H1 (cell line): ENCODE measurements at regions not wholly inside any gene's neighbourhood (a gene's known extent, or its start where the extent isn't known, plus 50 kb on each side); places are given as distances from the start of the nearest gene placed in this dataset.

Experiments used
- CTCF ChIA-PET: fragments of 300-600 bp; sonication (Branson Sonifier 250); formaldehyde crosslinking; loops from one replicate; lab custom pipeline; 2021; ENCODE audit not compliant: partially characterized antibody; lab: Charles Lee
- POLR2A ChIA-PET: fragments of 300-600 bp; sonication (Branson Sonifier 250); formaldehyde crosslinking; loops from one replicate; lab custom pipeline; 2021; ENCODE audit warnings: inconsistent platforms; ENCODE audit not compliant: partially characterized antibody; lab: Charles Lee
- DNase-seq, 2 experiments: peaks; one replicate each; pipeline versions ENCODE4 v3.0.0 to v3.0.0-alpha.2; 2010 to 2022; ENCODE audit warnings: low spot score in 2 of 2, low read depth in 1 of 2, mixed read lengths in 1 of 2
- FAIRE-seq: peaks from 2 replicates; lab custom pipeline; 2011; peaks lifted over from hg19 to GRCh38; lab: Jason Lieb, UNC
- H2AFZ ChIP-seq: 2 replicates; pipeline ENCODE4 v1.8.1; 2012; ENCODE audit warnings: low read length, inconsistent platforms
- H2AK5ac ChIP-seq: 2 replicates; pipeline ENCODE4 v1.6.1; 2013; ENCODE audit warnings: low read depth, low read length
- H2BK120ac ChIP-seq: replicated peaks from 2 replicates; pipeline ENCODE3; 2013; ENCODE audit warnings: low read depth, low read length, inconsistent platforms
- H2BK12ac ChIP-seq: 2 replicates; pipeline ENCODE4 v1.6.1; 2013; ENCODE audit warnings: low read depth, low read length
- H2BK15ac ChIP-seq: 2 replicates; pipeline ENCODE4 v1.6.1; 2013; ENCODE audit warnings: low read length
- H2BK20ac ChIP-seq: 2 replicates; pipeline ENCODE4 v1.6.1; 2013; ENCODE audit warnings: low read length
- H2BK5ac ChIP-seq: 2 replicates; pipeline ENCODE4 v1.6.1; 2013; ENCODE audit warnings: low read depth, low read length
- H3K14ac ChIP-seq: 2 replicates; pipeline ENCODE4 v1.6.1; 2013; ENCODE audit warnings: inconsistent platforms; ENCODE audit not compliant: insufficient read length
- H3K18ac ChIP-seq: 2 replicates; pipeline ENCODE4 v1.6.1; 2013; ENCODE audit warnings: low read length; ENCODE audit errors: extremely low read depth
- H3K23ac ChIP-seq: 2 replicates; pipeline ENCODE4 v1.6.1; 2013; ENCODE audit warnings: inconsistent platforms; ENCODE audit not compliant: insufficient read length
- H3K23me2 ChIP-seq: 2 replicates; pipeline ENCODE4 v1.6.1; 2013; ENCODE audit warnings: low read depth, low read length
- H3K27ac ChIP-seq: 2 replicates; pipeline ENCODE4 v1.6.1; 2011; ENCODE audit warnings: low read depth, low read length, inconsistent platforms
- H3K27me3 ChIP-seq, 4 experiments: replicated peaks in 1 of 4; 1 replicate in 1 of 4; 2 replicates in 3 of 4; pipeline versions ENCODE4 v1.6.1 to v1.8.1; 2011 to 2013; ENCODE audit warnings: low read length in 3 of 4, mild to moderate bottlenecking in 3 of 4, inconsistent platforms in 2 of 4, mixed read lengths in 2 of 4, moderate library complexity in 1 of 4; ENCODE audit not compliant: control insufficient read depth in 3 of 4, insufficient read depth in 3 of 4; ENCODE audit errors: extremely low read depth in 1 of 4
- H3K36me3 ChIP-seq, 4 experiments: 2 replicates each; pipeline versions ENCODE4 v1.6.1 to v1.8.1; 2011 to 2013; ENCODE audit warnings: mild to moderate bottlenecking in 4 of 4, low read length in 3 of 4, moderate library complexity in 2 of 4, control low read depth in 1 of 4, inconsistent platforms in 1 of 4; ENCODE audit not compliant: insufficient read depth in 4 of 4, control insufficient read depth in 2 of 4
- H3K4ac ChIP-seq: replicated peaks from 2 replicates; pipeline ENCODE3; 2013; ENCODE audit warnings: low read length, low read depth, mixed read lengths, inconsistent platforms; ENCODE audit not compliant: insufficient read length
- H3K4me1 ChIP-seq, 4 experiments: replicated peaks in 1 of 4; 1 replicate in 1 of 4; 2 replicates in 3 of 4; pipeline versions ENCODE4 v1.6.1 to v1.8.1; 2011 to 2013; ENCODE audit warnings: low read length in 3 of 4, inconsistent platforms in 2 of 4, mixed read lengths in 1 of 4; ENCODE audit not compliant: insufficient read depth in 4 of 4, control insufficient read depth in 3 of 4
- H3K4me2 ChIP-seq, 2 experiments: 2 replicates each; pipeline versions ENCODE4 v1.6.1 to v1.8.1; 2011 to 2013; ENCODE audit warnings: low read depth in 2 of 2, low read length in 2 of 2, control low read depth in 1 of 2, inconsistent platforms in 1 of 2, mild to moderate bottlenecking in 1 of 2; ENCODE audit not compliant: insufficient read depth in 1 of 2
- H3K4me3 ChIP-seq, 4 experiments: fragments of 200-600, 300-600 bp in 1 of 4; sonication (generic), shearing (Covaris generic), sonication (Bioruptor Twin) in 1 of 4; 2 replicates each; pipeline versions ENCODE4 v1.5.1 to v1.8.1; 2011 to 2016; ENCODE audit warnings: low read length in 4 of 4, low read depth in 3 of 4, control low read depth in 2 of 4, inconsistent platforms in 2 of 4, mild to moderate bottlenecking in 2 of 4, mixed read lengths in 1 of 4, moderate library complexity in 1 of 4; ENCODE audit not compliant: insufficient read depth in 2 of 4; ENCODE audit errors: extremely low read depth in 1 of 4
- H3K56ac ChIP-seq: replicated peaks from 2 replicates; pipeline ENCODE3; 2013; ENCODE audit warnings: low read depth, mild to moderate bottlenecking, mixed read lengths, low read length, inconsistent platforms; ENCODE audit not compliant: insufficient read length
- H3K79me1 ChIP-seq: 2 replicates; pipeline ENCODE4 v1.6.1; 2013; ENCODE audit warnings: low read depth, low read length, control low read depth
- H3K79me2 ChIP-seq, 2 experiments: 2 replicates each; pipeline versions ENCODE4 v1.6.1 to v1.8.1; 2012 to 2013; ENCODE audit warnings: low read length in 2 of 2, mild to moderate bottlenecking in 2 of 2, inconsistent platforms in 1 of 2; ENCODE audit not compliant: insufficient read depth in 2 of 2, control insufficient read depth in 1 of 2
- H3K9ac ChIP-seq, 4 experiments: replicated peaks in 1 of 4; 1 replicate in 1 of 4; 2 replicates in 3 of 4; pipeline versions ENCODE4 v1.6.1 to v1.8.1; 2011 to 2013; ENCODE audit warnings: low read depth in 3 of 4, low read length in 3 of 4, control low read depth in 2 of 4, mild to moderate bottlenecking in 2 of 4, moderate library complexity in 2 of 4, inconsistent platforms in 1 of 4; ENCODE audit errors: extremely low read depth in 1 of 4
- H3K9me3 ChIP-seq, 2 experiments: 2 replicates each; pipeline versions ENCODE4 v1.6.1 to v1.8.1; 2012 to 2013; ENCODE audit warnings: mild to moderate bottlenecking in 2 of 2, moderate library complexity in 2 of 2, control low read depth in 1 of 2, inconsistent platforms in 1 of 2, low read depth in 1 of 2, low read length in 1 of 2, mixed read lengths in 1 of 2; ENCODE audit not compliant: insufficient read depth in 2 of 2
- H4K20me1 ChIP-seq, 2 experiments: replicated peaks in 1 of 2; 2 replicates each; pipeline versions ENCODE3 to v1.8.1; 2011 to 2013; ENCODE audit warnings: inconsistent platforms in 2 of 2, low read length in 2 of 2, mild to moderate bottlenecking in 1 of 2; ENCODE audit not compliant: insufficient read depth in 2 of 2, control insufficient read depth in 1 of 2
- H4K5ac ChIP-seq: 2 replicates; pipeline ENCODE4 v1.6.1; 2013; ENCODE audit warnings: low read length, low read depth, mixed read lengths, inconsistent platforms; ENCODE audit not compliant: insufficient read length
- H4K8ac ChIP-seq: 2 replicates; pipeline ENCODE4 v1.8.0; 2013; ENCODE audit warnings: mild to moderate bottlenecking, moderate library complexity, low read length, inconsistent platforms; ENCODE audit not compliant: insufficient read depth; ENCODE audit errors: extremely low read depth
- H4K91ac ChIP-seq: replicated peaks from 2 replicates; pipeline ENCODE3; 2013; ENCODE audit warnings: low read length, mixed read lengths, inconsistent platforms; ENCODE audit not compliant: insufficient read length
- BACH1 ChIP-seq: IDR thresholded peaks from 2 replicates; pipeline ENCODE4 v1.6.1; 2012; ENCODE audit warnings: low read length, improper control_type of control experiment
- CEBPB ChIP-seq: IDR thresholded peaks from 2 replicates; pipeline ENCODE4 v1.6.1; 2012; ENCODE audit warnings: low read depth, low read length
- E2F6 ChIP-seq: IDR thresholded peaks from 2 replicates; pipeline ENCODE4 v1.6.1; 2012; ENCODE audit warnings: inconsistent platforms
- MAFK ChIP-seq: IDR thresholded peaks from 2 replicates; pipeline ENCODE4 v1.6.1; 2012; ENCODE audit warnings: low read depth, mild to moderate bottlenecking, improper control_type of control experiment, low read length
- RAD21 ChIP-seq, 2 experiments: IDR thresholded peaks in 1 of 2; conservative IDR thresholded peaks in 1 of 2; 2 replicates each; pipeline ENCODE4 v1.6.1; 2011; ENCODE audit warnings: low read depth in 2 of 2, low read length in 2 of 2, improper control_type of control experiment in 1 of 2, inconsistent platforms in 1 of 2, mild to moderate bottlenecking in 1 of 2, moderate library complexity in 1 of 2
- SAP30 ChIP-seq: fragments of 300-600 bp; sonication (generic); IDR thresholded peaks from 2 replicates; pipeline ENCODE4 v1.7.1; 2012; ENCODE audit warnings: low read length, moderate library complexity, mild to moderate bottlenecking, inconsistent platforms; ENCODE audit not compliant: insufficient read depth, insufficient replicate concordance
- SIRT6 ChIP-seq: IDR thresholded peaks from one replicate; pipeline ENCODE4 v1.7.1; 2012; ENCODE audit warnings: low read length, inconsistent platforms
- SP4 ChIP-seq: IDR thresholded peaks from 2 replicates; pipeline ENCODE4 v1.6.1; 2012; ENCODE audit warnings: low read length, inconsistent platforms
- TAF1 ChIP-seq: IDR thresholded peaks from 2 replicates; pipeline ENCODE4 v1.6.1; 2011; ENCODE audit warnings: mild to moderate bottlenecking, low read depth, low read length
- WGBS, 2 experiments: shearing (Covaris generic) in 1 of 2; methylation state at CpG; one replicate each; pipeline versions ENCODE4 v1.1.6 to v1.1.7; 2013 to 2015; ENCODE audit warnings: low lambda C conversion rate in 2 of 2, mixed read lengths in 2 of 2, inconsistent platforms in 1 of 2, low coverage in 1 of 2, missing lambda C conversion rate in 1 of 2; ENCODE audit not compliant: insufficient replicate concordance in 2 of 2, insufficient coverage in 1 of 2, insufficient read length in 1 of 2; ENCODE audit errors: extremely low coverage in 1 of 2, missing lambda C conversion rate in 1 of 2; 5-methylcytosine and 5-hydroxymethylcytosine counted together
- TF ChIP-seq, protein P1 (sequence below): IDR thresholded peaks from 2 replicates; pipeline ENCODE4 v1.6.1; 2012; ENCODE audit warnings: inconsistent platforms

GRCh38 chr15:98150084-98150483 lies 189.6 kb downstream of the ARRDC4 start:
- Histone ChIP-seq H3K4me2 (no peak overlapping the region), H3K79me2 (no peaks in the 10 kb centered on the region), H3K4ac (no peak overlapping the region), H3K9ac (no peak overlapping the region), H2AK5ac (no peak overlapping the region), H3K27ac (no peak overlapping the region), H3K36me3 (no peaks in the 10 kb centered on the region), H4K20me1 (no peaks in the 10 kb centered on the region), H3K4me3 (no peak overlapping the region), H4K8ac (no peak overlapping the region), H3K23me2 (no peaks in the 10 kb centered on the region), H4K5ac (no peak overlapping the region), H3K9me3 (no peaks in the 10 kb centered on the region), H3K79me1 (no peaks in the 10 kb centered on the region), H3K18ac (no peak overlapping the region; the same call in 1 of the 2 replicates), H2BK5ac (no peak overlapping the region), H3K27me3 (no peaks in the 10 kb centered on the region; a peak in 1 of 7 replicates), H4K91ac (no peak overlapping the region), H2BK20ac (no peak overlapping the region), H3K56ac (no peak overlapping the region), H2BK120ac (no peak overlapping the region), H2AFZ (no peak overlapping the region), H2BK12ac (no peak overlapping the region), H3K23ac (no peak overlapping the region), H2BK15ac (no peak overlapping the region), H3K4me1 (peaks cover 0 to 3% (median 0%) of the 10 kb centered on the region in 4 experiments; a peak in 1 of 7 replicates), H3K14ac (no peak overlapping the region)
- DNase-seq (no peak), FAIRE-seq (no peak)
- ChIA-PET POLR2A (no interaction called here), CTCF (interaction anchor here (0.8 kb wide), 1 partner anchor 143 kb away, joined by 3 read pairs; no protein-coding TSS in a partner anchor)
- WGBS, 2 experiments: 90% methylated on average over 2 of the region's 2 CpGs; no CpG with 5 or more reads in 1 of the 2 experiments
- TF ChIP-seq SIRT6 (no peak), TAF1 (no peak), MAFK (no peak), E2F6 (no peak), SAP30 (no peak), BACH1 (no peak), RAD21 (IDR thresholded peaks at IDR 0.05 in 1 of 2, conservative IDR thresholded peaks at IDR 0.05 in 1 of 2; ENCODE audit: low read depth in 2 of 2, low read length in 2 of 2) (no peak), SP4 (no peak), CEBPB (no peak)
- TF ChIP-seq, protein P1, sequence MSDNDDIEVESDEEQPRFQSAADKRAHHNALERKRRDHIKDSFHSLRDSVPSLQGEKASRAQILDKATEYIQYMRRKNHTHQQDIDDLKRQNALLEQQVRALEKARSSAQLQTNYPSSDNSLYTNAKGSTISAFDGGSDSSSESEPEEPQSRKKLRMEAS: no peak
- TF ChIP-seq, all 59 proteins: peak for 0
